ENCODE measurements at regions not wholly inside any gene's neighbourhood (a gene's known extent, or its start where the extent isn't known, plus 50 kb on each side); places are given as distances from the start of the nearest gene placed in this dataset.

GRCh38 chr2:64260817-64261216 is 116.6 kb upstream of the PELI1 start (continued):
- no peak for TF ChIP-seq EZH2phosphoT487 (IDR thresholded peaks at IDR 0.05; ENCODE audit: borderline replicate concordance, low read depth)
- no peak for TF ChIP-seq USF2 (IDR thresholded peaks at IDR 0.05; ENCODE audit: borderline replicate concordance, low read depth, low read length)
- no peak for TF ChIP-seq EP300 (IDR thresholded peaks at IDR 0.05; ENCODE audit: borderline replicate concordance in 1 of 2, low read depth in 1 of 2, low read length in 1 of 2)
- no peak for TF ChIP-seq IRF3 (IDR thresholded peaks at IDR 0.05; ENCODE audit: low read depth, low read length)
- no peak for TF ChIP-seq CTCF (IDR thresholded peaks at IDR 0.05)

- no peaks in the 10 kb centered on the region for H3K9me3 ChIP-seq
- H3K4me1 ChIP-seq (ENCODE audit: control insufficient read depth in 1 of 2, insufficient read depth in 2 of 2, low read depth in 1 of 2, low read length in 1 of 2) = peaks cover 0 to 5% of the 10 kb centered on the region in 2 experiments; a peak in 2 of 4 replicates
- no peaks in the 10 kb centered on the region for H3K36me3 ChIP-seq (replicated peaks in 1 of 2; ENCODE audit: control insufficient read depth in 1 of 2, insufficient read depth in 2 of 2, low read length in 1 of 2)
- H3K27me3 ChIP-seq (ENCODE audit: insufficient read depth) = no peaks in the 10 kb centered on the region
- whole genome bisulfite sequencing (ENCODE audit: low lambda C conversion rate) = 76% methylated on average over 3 of the region's 3 CpGs
- DNase-seq = no peak
- no peak overlapping the region for H2AFZ ChIP-seq (ENCODE audit: low read depth)
- no peak overlapping the region for H3K4me2 ChIP-seq
- POLR2A ChIA-PET = no interaction called here
- no peak overlapping the region for H3K4me3 ChIP-seq (ENCODE audit: low read depth in 2 of 2, low read length in 1 of 2)
- H3K9me2 ChIP-seq = no peaks in the 10 kb centered on the region
- no peaks in the 10 kb centered on the region for H4K20me1 ChIP-seq (ENCODE audit: insufficient read depth)
- no peak overlapping the region for H3K9ac ChIP-seq
- H3K27ac ChIP-seq (ENCODE audit: low read depth in 2 of 2, low read length in 1 of 2) = no peak overlapping the region
- CTCF ChIA-PET = interaction anchor here (1.1 to 1.4 kb wide), 2 partner anchors 10 to 34 kb away, joined by 3 to 5 read pairs; no protein-coding TSS in a partner anchor
- no peaks in the 10 kb centered on the region for H3K79me2 ChIP-seq (ENCODE audit: insufficient read depth)
- H3F3A ChIP-seq (replicated peaks; ENCODE audit: insufficient read depth) = no peaks in the 10 kb centered on the region
- no peak for TF ChIP-seq JUND (IDR thresholded peaks at IDR 0.05)
- TF ChIP-seq TEAD4 (IDR thresholded peaks at IDR 0.05; ENCODE audit: borderline replicate concordance, insufficient read depth) = no peak
- no peak for TF ChIP-seq MAX (IDR thresholded peaks at IDR 0.05; ENCODE audit: low read depth)
- no peak for TF ChIP-seq NFIC (IDR thresholded peaks at IDR 0.05; ENCODE audit: borderline replicate concordance)
- no peak for TF ChIP-seq GATA2 (CRISPR knock-in tag; IDR thresholded peaks at IDR 0.05)
- no peak for TF ChIP-seq TCF12 (IDR thresholded peaks at IDR 0.05)
- no peak for TF ChIP-seq CHD2 (IDR thresholded peaks at IDR 0.05; ENCODE audit: low read length, partially characterized antibody)
- TF ChIP-seq RXRA (IDR thresholded peaks at IDR 0.05; ENCODE audit: borderline replicate concordance, low read depth) = no peak
- TF ChIP-seq FOXJ3 (CRISPR knock-in tag; IDR thresholded peaks at IDR 0.05) = no peak
- no peak for TF ChIP-seq RFX5 (IDR thresholded peaks at IDR 0.05; ENCODE audit: low read length)
- TF ChIP-seq ZBTB33 (IDR thresholded peaks at IDR 0.05; ENCODE audit: borderline replicate concordance, low read depth) = no peak
Measured at GRCh38 chr2:64262071-64262470, 117.9 kb upstream of the PELI1 start.

All from SK-N-SH (cell line).